CD4-positive, CD25-positive, alpha-beta regulatory T cell (primary cell): ENCODE measurements at regions not wholly inside any gene's neighbourhood (a gene's known extent, or its start where the extent isn't known, plus 50 kb on each side); places are given as distances from the start of the nearest gene placed in this dataset.

ENCODE experiments used
- ATAC-seq, 2 donors: fragments of 150-1000 bp; cut with Tn5 transposase; one replicate each; pipeline ENCODE4 v1.10.0; 2021; ENCODE audit warnings: low read depth in 2 of 2, moderate number of reproducible peaks in 2 of 2, moderate library complexity in 1 of 2
- DNase-seq, 3 donors: peaks; one replicate each; pipeline versions ENCODE4 v3.0.0 to v3.0.0-alpha.2; 2012 to 2022; ENCODE audit warnings: mixed read lengths in 1 of 3
- H3K27ac ChIP-seq: one replicate; pipeline ENCODE4 v1.7.0; 2013; ENCODE audit warnings: mild to moderate bottlenecking, low read length; ENCODE audit not compliant: insufficient read depth, poor library complexity, severe bottlenecking
- H3K27me3 ChIP-seq: one replicate; pipeline ENCODE4 v1.7.0; 2013; ENCODE audit warnings: low read length; ENCODE audit not compliant: control insufficient read depth, insufficient read depth
- H3K36me3 ChIP-seq: one replicate; pipeline ENCODE4 v1.7.0; 2013; ENCODE audit warnings: mild to moderate bottlenecking, low read length, moderate library complexity; ENCODE audit not compliant: control insufficient read depth, insufficient read depth
- H3K4me1 ChIP-seq: 2 replicates; pipeline ENCODE4 v1.7.0; 2013; ENCODE audit warnings: mild to moderate bottlenecking, low read length; ENCODE audit not compliant: insufficient read depth, control insufficient read depth, poor library complexity, severe bottlenecking
- H3K4me3 ChIP-seq: one replicate; pipeline ENCODE4 v1.7.0; 2013; ENCODE audit warnings: low read depth, mild to moderate bottlenecking, low read length, moderate library complexity
- H3K9me3 ChIP-seq, 2 experiments: 1 replicate in 1 of 2; 2 replicates in 1 of 2; pipeline ENCODE4 v1.7.0; 2013; ENCODE audit warnings: low read length in 2 of 2, mild to moderate bottlenecking in 1 of 2, moderate library complexity in 1 of 2; ENCODE audit not compliant: control insufficient read depth in 2 of 2
- H3K27ac Mint-ChIP-seq, 3 donors: one replicate each; pipeline ENCODE4 v1.8.0; 2020 to 2022; ENCODE audit warnings: mild to moderate bottlenecking in 3 of 3, mixed read lengths in 3 of 3, moderate library complexity in 2 of 3
- H3K27me3 Mint-ChIP-seq: one replicate; pipeline ENCODE4 v1.8.0; 2022; ENCODE audit warnings: mild to moderate bottlenecking, mixed read lengths
- H3K36me3 Mint-ChIP-seq: one replicate; pipeline ENCODE4 v1.8.0; 2020; ENCODE audit warnings: mixed read lengths
- H3K4me1 Mint-ChIP-seq, 4 donors: one replicate each; pipeline ENCODE4 v1.8.0; 2020 to 2022; ENCODE audit warnings: mixed read lengths in 4 of 4, mild to moderate bottlenecking in 1 of 4
- H3K4me3 Mint-ChIP-seq, 4 donors: one replicate each; pipeline ENCODE4 v1.8.0; 2020 to 2022; ENCODE audit warnings: mild to moderate bottlenecking in 4 of 4, mixed read lengths in 4 of 4, moderate library complexity in 3 of 4
- H3K9me3 Mint-ChIP-seq, 7 donors: one replicate each; pipeline ENCODE4 v1.8.0; 2020 to 2022; ENCODE audit warnings: mixed read lengths in 7 of 7, mild to moderate bottlenecking in 3 of 7, moderate library complexity in 2 of 7

DNA sequence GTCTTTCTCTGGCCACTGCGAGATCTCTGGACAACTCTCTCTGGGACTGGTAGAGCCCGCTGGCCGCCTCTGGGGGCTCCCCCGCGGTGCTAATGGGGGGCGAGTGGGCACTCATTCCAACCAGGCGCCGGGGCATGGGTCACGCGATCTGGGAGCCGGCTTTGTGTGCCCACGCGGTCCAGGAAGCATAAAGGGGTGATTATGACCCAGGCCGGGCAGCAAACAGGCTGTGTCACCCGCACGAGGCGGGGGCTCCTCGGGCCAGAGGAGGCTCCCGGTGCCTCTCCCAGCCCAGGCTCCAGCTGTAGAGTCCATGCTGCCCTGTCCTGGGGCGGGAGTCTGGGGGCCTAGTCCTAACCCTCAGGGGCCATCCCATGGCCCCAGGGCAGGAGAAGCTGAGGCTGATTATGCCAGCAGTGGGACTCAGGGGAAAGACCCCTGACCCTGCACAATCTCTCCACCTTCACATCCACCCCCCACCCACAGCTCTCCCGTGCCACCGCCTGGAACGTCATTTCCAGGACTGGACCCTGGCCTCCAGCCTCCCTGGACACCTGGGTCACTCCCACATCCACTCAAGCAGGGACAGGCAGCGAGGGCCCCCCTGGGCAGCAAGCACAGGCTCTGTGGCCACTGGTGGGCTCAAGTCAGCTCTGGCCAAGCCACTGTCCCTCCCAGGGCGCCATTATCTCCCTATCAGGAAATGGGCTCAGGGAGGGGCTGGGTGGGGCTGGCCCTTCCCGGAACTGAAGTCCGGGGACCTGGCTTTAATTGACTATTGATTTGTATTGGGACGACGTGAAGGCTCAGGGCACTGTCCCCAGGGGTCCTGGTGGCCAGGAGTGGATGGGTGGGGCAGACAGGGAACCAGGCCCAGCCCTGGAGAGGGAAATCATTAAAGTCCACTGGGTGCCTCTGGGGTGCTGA, 50.0 kb downstream of the PTPRS start:
- H3K9me3 ChIP-seq = peaks cover 0 to 3% of the 10 kb centered on the region in 2 experiments
- DNase-seq (no peak), ATAC-seq (no peak)
- peaks cover 17% of the 10 kb centered on the region for H3K4me1 ChIP-seq
- no peak overlapping the region for H3K27ac Mint-ChIP-seq
- no peaks in the 10 kb centered on the region for H3K36me3 ChIP-seq
- H3K4me3 Mint-ChIP-seq = no peak overlapping the region
- peaks cover 0 to 2% (median 0%) of the 10 kb centered on the region in 7 donors for H3K9me3 Mint-ChIP-seq
- H3K27ac ChIP-seq = no peak overlapping the region
- H3K27me3 ChIP-seq = peaks cover 8% of the 10 kb centered on the region
- H3K4me1 Mint-ChIP-seq = peaks cover 0 to 18% (median 0%) of the 10 kb centered on the region in 4 donors
- no peak overlapping the region for H3K4me3 ChIP-seq
- peaks cover 3% of the 10 kb centered on the region for H3K36me3 Mint-ChIP-seq
- H3K27me3 Mint-ChIP-seq = peaks cover 13% of the 10 kb centered on the region

DNA sequence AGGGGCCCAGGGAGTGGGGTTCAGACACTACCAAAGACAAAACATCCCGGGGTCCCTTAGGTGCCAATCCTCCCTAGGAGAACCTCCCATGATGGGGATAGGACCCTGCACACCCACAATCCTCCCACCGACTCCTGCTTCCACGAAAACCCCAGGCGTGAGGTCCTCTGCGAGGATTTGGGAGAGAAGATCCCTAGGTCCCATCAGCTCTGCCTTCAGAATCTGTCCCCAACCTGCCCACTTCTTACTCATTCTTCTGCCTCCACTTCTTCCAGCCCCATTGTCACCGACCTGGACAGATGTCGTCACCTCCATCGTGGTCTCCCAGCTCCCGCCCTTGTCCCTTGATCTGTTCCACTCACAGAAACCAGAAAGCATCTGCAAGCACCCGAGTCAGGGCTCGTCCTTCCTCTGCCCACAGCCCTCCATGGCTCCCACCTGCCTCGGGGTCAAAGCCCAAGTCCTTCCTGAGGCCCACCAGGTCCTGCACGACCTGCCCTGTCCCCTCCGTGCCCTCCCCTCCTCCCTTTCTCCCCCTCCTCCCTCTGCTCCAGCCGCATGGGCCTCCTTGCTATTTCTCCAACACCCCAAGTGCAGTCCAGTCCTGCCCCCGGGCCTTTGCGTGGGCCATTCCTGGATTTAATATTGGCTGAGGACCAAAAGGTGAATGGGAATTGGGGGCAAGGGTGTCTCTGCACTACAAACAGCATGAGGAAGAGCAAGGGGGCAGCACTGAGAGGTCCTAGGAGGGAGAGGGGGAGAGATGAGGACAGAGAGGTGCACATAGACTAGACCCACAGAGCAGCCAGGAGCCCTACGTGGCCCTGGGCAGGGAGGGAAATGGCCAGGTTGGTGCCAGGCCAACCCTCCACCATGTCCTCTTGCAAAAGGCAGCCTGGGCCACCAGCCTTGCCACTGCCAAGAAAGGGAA, 51.3 kb downstream of the PTPRS start:
- Histone ChIP-seq H3K27me3 (peaks cover 8% of the 10 kb centered on the region), H3K9me3 (peaks cover 0 to 3% of the 10 kb centered on the region in 2 experiments), H3K36me3 (no peaks in the 10 kb centered on the region), H3K4me1 (peaks cover 17% of the 10 kb centered on the region), H3K4me3 (no peak overlapping the region), H3K27ac (no peak overlapping the region)
- H3K9me3 Mint-ChIP-seq = no peaks in the 10 kb centered on the region
- H3K27me3 Mint-ChIP-seq = peaks cover 6% of the 10 kb centered on the region
- DNase-seq (no peak), ATAC-seq (no peak)
- H3K36me3 Mint-ChIP-seq = peaks cover 3% of the 10 kb centered on the region
- peak overlapping the region in 1 of 4 donors; percentile 16 for H3K4me3 Mint-ChIP-seq
- peaks cover 0 to 15% (median 0%) of the 10 kb centered on the region in 4 donors for H3K4me1 Mint-ChIP-seq
- H3K27ac Mint-ChIP-seq = peak overlapping the region in 1 of 3 donors; percentile 90

DNA sequence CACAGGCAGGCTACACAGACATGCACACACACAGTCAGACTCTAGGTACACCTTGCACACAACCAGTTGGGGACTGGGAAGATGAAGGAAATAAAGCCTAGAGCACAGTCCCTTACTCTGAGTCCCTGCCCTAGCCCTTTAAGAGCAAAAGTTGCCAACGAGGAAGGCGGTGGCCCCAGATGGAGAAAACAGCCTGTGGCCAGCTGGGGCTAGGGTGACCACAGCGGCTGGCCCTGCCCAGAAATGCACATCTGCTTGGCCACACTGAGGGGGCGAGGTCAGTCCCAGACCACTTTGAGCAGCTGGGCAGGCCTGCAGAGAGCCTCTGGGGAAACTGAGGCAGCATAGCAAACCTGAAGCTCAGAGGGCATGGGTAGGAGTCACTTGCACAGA, 52.3 kb downstream of the PTPRS start:
- H3K4me1 ChIP-seq = peaks cover 14% of the 10 kb centered on the region
- H3K27ac ChIP-seq = no peak overlapping the region
- no peak overlapping the region for H3K4me3 ChIP-seq
- peaks cover 6% of the 10 kb centered on the region for H3K27me3 Mint-ChIP-seq
- ATAC-seq = no peak
- H3K9me3 ChIP-seq = peaks cover 0 to 3% of the 10 kb centered on the region in 2 experiments
- no peaks in the 10 kb centered on the region for H3K36me3 ChIP-seq
- H3K4me1 Mint-ChIP-seq = peaks cover 0 to 12% (median 0%) of the 10 kb centered on the region in 4 donors
- no peak overlapping the region for H3K4me3 Mint-ChIP-seq
- DNase-seq = no peak
- H3K27ac Mint-ChIP-seq = peak overlapping the region in 1 of 3 donors; percentile 26
- peaks cover 8% of the 10 kb centered on the region for H3K27me3 ChIP-seq
- H3K36me3 Mint-ChIP-seq = peaks cover 3% of the 10 kb centered on the region
- no peaks in the 10 kb centered on the region for H3K9me3 Mint-ChIP-seq

DNA sequence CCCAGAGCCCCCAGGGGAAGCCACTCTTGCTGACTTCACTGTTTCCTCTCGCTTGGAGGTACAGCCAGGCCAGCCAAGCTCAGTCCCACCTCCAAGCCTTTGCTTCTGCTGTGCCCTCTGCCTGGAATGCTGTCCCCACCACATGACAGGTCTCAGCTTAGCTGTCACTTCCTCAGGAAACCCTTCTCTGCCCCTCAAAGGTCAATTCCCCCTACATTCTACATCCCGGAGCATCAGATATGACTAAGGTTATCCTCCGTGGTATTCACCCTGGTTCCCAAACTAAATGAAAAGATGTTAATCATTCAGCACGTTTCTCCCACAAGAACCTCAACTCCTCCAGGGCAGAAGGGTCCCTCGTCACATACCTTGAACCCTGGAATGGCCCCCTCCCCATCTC, 53.5 kb downstream of the PTPRS start:
- peaks cover 0 to 3% of the 10 kb centered on the region in 2 experiments for H3K9me3 ChIP-seq
- no peak for DNase-seq

DNA sequence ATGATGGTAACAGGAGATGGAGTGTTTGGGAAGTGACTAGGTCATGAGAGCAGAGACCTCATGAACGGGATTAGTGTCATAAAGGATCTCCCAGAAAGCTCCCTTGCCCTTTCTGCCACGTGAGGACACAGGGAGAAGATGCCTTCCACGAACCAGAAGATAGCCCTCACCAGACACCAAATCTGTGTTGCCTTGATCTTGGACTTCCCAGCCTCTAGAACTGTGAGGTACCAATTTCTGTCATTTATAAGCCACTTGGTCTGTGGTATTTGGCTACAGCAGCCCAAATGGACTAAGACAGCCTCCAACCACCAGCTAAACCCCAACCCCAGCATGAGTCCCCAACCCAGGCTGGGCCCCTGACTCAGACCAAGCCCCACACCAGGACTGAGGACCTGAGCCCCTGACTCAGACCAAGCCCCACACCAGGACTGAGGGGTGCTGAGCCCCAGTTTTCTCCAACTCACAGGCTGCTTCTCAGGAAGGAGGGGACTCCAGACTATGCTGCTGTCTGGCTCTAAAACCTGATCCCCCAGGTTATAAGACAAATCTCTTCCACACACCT, 54.1 kb downstream of the PTPRS start:
- no peak overlapping the region for H3K4me3 Mint-ChIP-seq
- Histone ChIP-seq H3K36me3 (no peaks in the 10 kb centered on the region), H3K27ac (no peak overlapping the region), H3K4me1 (no peaks in the 10 kb centered on the region), H3K27me3 (peaks cover 1% of the 10 kb centered on the region), H3K4me3 (no peak overlapping the region), H3K9me3 (peaks cover 0 to 3% of the 10 kb centered on the region in 2 experiments)
- H3K4me1 Mint-ChIP-seq = peaks cover 0 to 2% (median 0%) of the 10 kb centered on the region in 4 donors
- H3K9me3 Mint-ChIP-seq = no peaks in the 10 kb centered on the region
- H3K27me3 Mint-ChIP-seq = no peaks in the 10 kb centered on the region
- ATAC-seq (no peak), DNase-seq (no peak)
- peaks cover 3% of the 10 kb centered on the region for H3K36me3 Mint-ChIP-seq
- H3K27ac Mint-ChIP-seq = no peak overlapping the region

More for the DNA sequence above, 53.5 kb downstream of the PTPRS start:
- no peak for ATAC-seq
- Mint-ChIP-seq H3K4me1 (peaks cover 0 to 7% (median 0%) of the 10 kb centered on the region in 4 donors), H3K9me3 (no peaks in the 10 kb centered on the region), H3K4me3 (no peak overlapping the region), H3K36me3 (peaks cover 3% of the 10 kb centered on the region), H3K27me3 (peaks cover under 1% of the 10 kb centered on the region), H3K27ac (no peak overlapping the region)
- Histone ChIP-seq H3K27ac (no peak overlapping the region), H3K4me3 (no peak overlapping the region), H3K27me3 (peaks cover 6% of the 10 kb centered on the region), H3K36me3 (no peaks in the 10 kb centered on the region), H3K4me1 (peaks cover 5% of the 10 kb centered on the region)

DNA sequence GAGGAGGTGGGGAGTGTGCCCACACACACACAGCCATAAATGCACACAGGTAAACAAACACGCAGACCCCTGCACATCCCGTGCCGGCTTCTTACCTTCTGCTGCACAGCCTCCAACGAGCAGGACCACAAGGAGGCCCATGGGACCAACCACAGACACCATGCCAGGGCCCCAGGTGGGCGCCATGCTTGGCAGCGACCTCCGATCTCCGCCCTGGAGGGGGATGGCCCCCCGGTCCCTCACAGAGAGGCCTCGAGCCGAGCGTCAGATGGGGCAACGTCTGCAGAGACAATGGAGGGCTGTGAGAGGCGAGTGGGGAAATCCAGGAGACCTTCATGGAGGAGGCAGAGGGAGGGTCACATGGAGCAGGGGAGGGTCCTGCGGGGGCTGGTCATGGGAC, 54.7 kb downstream of the PTPRS start:
- peaks cover 3% of the 10 kb centered on the region for H3K36me3 Mint-ChIP-seq

DNA sequence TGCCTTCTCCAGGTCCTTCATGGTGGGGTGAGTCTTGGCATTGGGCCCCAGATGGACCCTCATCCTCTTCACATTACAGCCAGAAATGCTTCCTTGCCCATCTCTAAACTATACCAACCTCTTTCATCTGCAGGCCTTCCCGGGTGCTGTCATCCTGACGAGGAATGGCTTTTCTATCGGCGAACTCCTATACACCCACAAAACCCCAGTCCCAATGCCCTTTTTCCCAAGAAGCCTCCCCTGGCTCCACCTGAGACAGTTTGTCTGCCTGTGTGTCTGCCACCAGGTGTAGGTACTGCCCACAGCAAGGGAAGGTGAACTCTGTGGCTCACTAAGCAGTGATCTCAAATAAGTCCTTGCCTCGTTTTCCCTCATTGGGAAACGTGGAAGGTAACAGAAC, 55.3 kb downstream of the PTPRS start:
- ATAC-seq = no peak
- peaks cover 3% of the 10 kb centered on the region for H3K36me3 Mint-ChIP-seq
- no peak overlapping the region for H3K27ac ChIP-seq
- H3K4me1 ChIP-seq = no peaks in the 10 kb centered on the region
- H3K9me3 Mint-ChIP-seq = no peaks in the 10 kb centered on the region
- H3K4me3 ChIP-seq = no peak overlapping the region
- no peaks in the 10 kb centered on the region for H3K27me3 ChIP-seq
- H3K9me3 ChIP-seq = peaks cover 0 to 3% of the 10 kb centered on the region in 2 experiments
- no peak for DNase-seq
- H3K36me3 ChIP-seq = no peaks in the 10 kb centered on the region
- H3K27ac Mint-ChIP-seq = no peak overlapping the region
- H3K27me3 Mint-ChIP-seq = no peaks in the 10 kb centered on the region
- H3K4me3 Mint-ChIP-seq = no peak overlapping the region
- H3K4me1 Mint-ChIP-seq = no peaks in the 10 kb centered on the region

More for the DNA sequence above, 54.7 kb downstream of the PTPRS start:
- Histone ChIP-seq H3K27me3 (no peaks in the 10 kb centered on the region), H3K36me3 (no peaks in the 10 kb centered on the region), H3K27ac (no peak overlapping the region), H3K4me1 (no peaks in the 10 kb centered on the region), H3K4me3 (no peak overlapping the region), H3K9me3 (peaks cover 0 to 3% of the 10 kb centered on the region in 2 experiments)
- H3K27ac Mint-ChIP-seq = no peak overlapping the region
- no peak for DNase-seq
- H3K27me3 Mint-ChIP-seq = no peaks in the 10 kb centered on the region
- no peaks in the 10 kb centered on the region for H3K9me3 Mint-ChIP-seq
- no peak overlapping the region for H3K4me3 Mint-ChIP-seq
- no peaks in the 10 kb centered on the region for H3K4me1 Mint-ChIP-seq
- ATAC-seq = no peak
